MM.1S (cell line): ENCODE measurements at regions not wholly inside any gene's neighbourhood (a gene's known extent, or its start where the extent isn't known, plus 50 kb on each side); places are given as distances from the start of the nearest gene placed in this dataset.

Experiments used
- DNase-seq: peaks from one replicate; pipeline ENCODE4 v3.0.0-alpha.2; 2015
- H2AFZ ChIP-seq: fragments of 300-600 bp; sonication (generic); 2 replicates; pipeline ENCODE4 v1.6.0; 2016; ENCODE audit warnings: antibody characterized with exemption, low read length
- H3F3A ChIP-seq: fragments of 300-600 bp; sonication (generic); 2 replicates; pipeline ENCODE4 v1.6.1; 2016; ENCODE audit warnings: mild to moderate bottlenecking, antibody characterized with exemption, low read length, moderate library complexity, mixed read lengths; ENCODE audit not compliant: insufficient read depth
- H3K27ac ChIP-seq: fragments of 300-600 bp; sonication (generic); 2 replicates; pipeline ENCODE4 v1.5.1; 2016; ENCODE audit warnings: mild to moderate bottlenecking, low read length
- H3K27me3 ChIP-seq: fragments of 300-600 bp; sonication (generic); replicated peaks from 2 replicates; pipeline ENCODE4 v1.6.0; 2016; ENCODE audit warnings: low read length; ENCODE audit not compliant: insufficient read depth
- H3K36me3 ChIP-seq: fragments of 300-600 bp; sonication (generic); replicated peaks from 2 replicates; pipeline ENCODE4 v1.6.1; 2016; ENCODE audit warnings: mild to moderate bottlenecking, low read length, mixed read lengths; ENCODE audit not compliant: insufficient read depth
- H3K4me1 ChIP-seq: fragments of 300-600 bp; sonication (generic); 2 replicates; pipeline ENCODE4 v1.6.1; 2016; ENCODE audit warnings: low read length, mixed read lengths
- H3K4me2 ChIP-seq: fragments of 300-600 bp; sonication (generic); 2 replicates; pipeline ENCODE4 v1.6.0; 2016; ENCODE audit warnings: low read depth, low read length
- H3K4me3 ChIP-seq: fragments of 300-600 bp; sonication (generic); 2 replicates; pipeline ENCODE4 v1.5.1; 2016; ENCODE audit warnings: low read length, mixed read lengths
- H3K79me2 ChIP-seq: fragments of 300-600 bp; sonication (generic); 2 replicates; pipeline ENCODE4 v1.6.1; 2016; ENCODE audit warnings: mixed run types, low read length, mixed read lengths
- H3K9ac ChIP-seq: fragments of 300-600 bp; sonication (generic); 2 replicates; pipeline ENCODE4 v1.6.1; 2016; ENCODE audit warnings: low read length, mixed read lengths
- H3K9me2 ChIP-seq: fragments of 300-600 bp; sonication (generic); replicated peaks from 2 replicates; pipeline ENCODE4 v1.6.1; 2016; ENCODE audit warnings: mild to moderate bottlenecking, low read length, mixed read lengths; ENCODE audit not compliant: insufficient read depth
- H3K9me3 ChIP-seq: fragments of 300-600 bp; sonication (generic); replicated peaks from 2 replicates; pipeline ENCODE4 v1.6.1; 2016; ENCODE audit warnings: mild to moderate bottlenecking, low read length, mixed read lengths; ENCODE audit not compliant: insufficient read depth
- H4K20me1 ChIP-seq: fragments of 300-600 bp; sonication (generic); 2 replicates; pipeline ENCODE4 v1.6.1; 2016; ENCODE audit warnings: mild to moderate bottlenecking, low read length, moderate library complexity, mixed read lengths; ENCODE audit not compliant: insufficient read depth
- CTCF ChIP-seq: fragments of 300-600 bp; sonication (generic); IDR thresholded peaks from 2 replicates; pipeline ENCODE4 v1.5.1; 2016; ENCODE audit warnings: antibody characterized with exemption, low read length, mixed read lengths
- EZH2 ChIP-seq: fragments of 300-600 bp; sonication (generic); optimal IDR thresholded peaks from 2 replicates; pipeline ENCODE3; 2017; ENCODE audit warnings: low read depth, mild to moderate bottlenecking, antibody characterized with exemption, low read length, mixed read lengths
- EZH2phosphoT487 ChIP-seq: fragments of 300-600 bp; sonication (generic); IDR thresholded peaks from 2 replicates; pipeline ENCODE4 v1.6.1; 2018; ENCODE audit warnings: antibody characterized with exemption, low read length

- Histone ChIP-seq H3F3A (no peaks in the 10 kb centered on the region), H3K4me2 (no peak overlapping the region), H3K4me1 (no peaks in the 10 kb centered on the region), H4K20me1 (no peaks in the 10 kb centered on the region), H3K79me2 (no peaks in the 10 kb centered on the region), H3K9ac (no peak overlapping the region), H3K9me3 (no peaks in the 10 kb centered on the region), H3K27ac (no peak overlapping the region), H3K27me3 (no peaks in the 10 kb centered on the region), H3K9me2 (no peaks in the 10 kb centered on the region), H2AFZ (no peak overlapping the region), H3K36me3 (no peaks in the 10 kb centered on the region), H3K4me3 (no peak overlapping the region)
- DNase-seq = no peak
- TF ChIP-seq EZH2 = no peak
- no peak for TF ChIP-seq EZH2phosphoT487
- TF ChIP-seq CTCF = no peak
Measured at GRCh38 chr16:76940251-76940650, 250.7 kb upstream of the MON1B start.

- Histone ChIP-seq H3K27ac (no peak overlapping the region), H3K9me3 (no peaks in the 10 kb centered on the region), H3K9ac (no peak overlapping the region), H3K9me2 (no peaks in the 10 kb centered on the region), H3K27me3 (no peaks in the 10 kb centered on the region), H3K36me3 (no peaks in the 10 kb centered on the region), H4K20me1 (no peaks in the 10 kb centered on the region), H3F3A (no peaks in the 10 kb centered on the region), H2AFZ (no peak overlapping the region), H3K4me2 (no peak overlapping the region), H3K4me3 (no peak overlapping the region), H3K79me2 (no peaks in the 10 kb centered on the region), H3K4me1 (no peaks in the 10 kb centered on the region)
- no peak for TF ChIP-seq EZH2
- TF ChIP-seq EZH2phosphoT487 = no peak
- DNase-seq = no peak
Measured at GRCh38 chr16:76941113-76941512, 249.9 kb upstream of the MON1B start.

- Histone ChIP-seq H3K36me3 (no peaks in the 10 kb centered on the region), H2AFZ (no peak overlapping the region), H3K9ac (no peak overlapping the region), H3K9me2 (no peaks in the 10 kb centered on the region), H3K4me1 (no peaks in the 10 kb centered on the region), H3K4me3 (no peak overlapping the region), H4K20me1 (no peaks in the 10 kb centered on the region), H3K4me2 (no peak overlapping the region), H3K9me3 (no peaks in the 10 kb centered on the region), H3K27me3 (no peaks in the 10 kb centered on the region), H3F3A (no peaks in the 10 kb centered on the region), H3K79me2 (no peaks in the 10 kb centered on the region), H3K27ac (no peak overlapping the region)
- no peak for DNase-seq
- no peak for TF ChIP-seq EZH2
- TF ChIP-seq CTCF = no peak
- no peak for TF ChIP-seq EZH2phosphoT487
Measured at GRCh38 chr16:76942089-76942488, 248.9 kb upstream of the MON1B start.

GRCh38 chr16:76943921-76944320 is 247.1 kb upstream of the MON1B start:
- Histone ChIP-seq H3K79me2 (no peaks in the 10 kb centered on the region), H3K9ac (no peak overlapping the region), H3K4me2 (no peak overlapping the region), H3K4me1 (no peaks in the 10 kb centered on the region), H2AFZ (no peak overlapping the region), H3K9me2 (no peaks in the 10 kb centered on the region), H3K4me3 (no peak overlapping the region), H3K27ac (no peak overlapping the region), H3F3A (no peaks in the 10 kb centered on the region), H3K36me3 (no peaks in the 10 kb centered on the region), H3K9me3 (no peaks in the 10 kb centered on the region), H4K20me1 (no peaks in the 10 kb centered on the region), H3K27me3 (no peaks in the 10 kb centered on the region)
- no peak for TF ChIP-seq EZH2phosphoT487
- no peak for DNase-seq
